HUES64 (cell line): ENCODE measurements at regions not wholly inside any gene's neighbourhood (a gene's known extent, or its start where the extent isn't known, plus 50 kb on each side); places are given as distances from the start of the nearest gene placed in this dataset.
"Not testable (repeated sequence)": the region's sequence is repeated elsewhere in the genome, so short reads cannot be mapped to it uniquely, and the experiment has no call there.

Experiments used
- H3K27ac ChIP-seq: 2 replicates; pipeline ENCODE4 v1.7.0; 2013; ENCODE audit warnings: low read depth, low read length, inconsistent platforms
- H3K27me3 ChIP-seq: 2 replicates; pipeline ENCODE4 v1.6.1; 2013; ENCODE audit warnings: mild to moderate bottlenecking, low read length; ENCODE audit not compliant: insufficient read depth
- H3K36me3 ChIP-seq: 2 replicates; pipeline ENCODE4 v1.6.1; 2013; ENCODE audit warnings: mild to moderate bottlenecking, low read length; ENCODE audit not compliant: insufficient read depth
- H3K4me1 ChIP-seq: 2 replicates; pipeline ENCODE4 v1.6.1; 2013; ENCODE audit warnings: mild to moderate bottlenecking, low read length, moderate library complexity; ENCODE audit not compliant: insufficient read depth
- H3K4me3 ChIP-seq: 2 replicates; pipeline ENCODE4 v1.5.1; 2013; ENCODE audit warnings: mild to moderate bottlenecking, low read length, moderate library complexity
- H3K9ac ChIP-seq: 2 replicates; pipeline ENCODE4 v1.6.1; 2013; ENCODE audit warnings: mild to moderate bottlenecking, low read depth, low read length
- H3K9me3 ChIP-seq: 2 replicates; pipeline ENCODE4 v1.6.1; 2013; ENCODE audit warnings: low read depth, low read length; ENCODE audit not compliant: insufficient read depth
- WGBS: fragments of 150-250, 120-280 bp; methylation state at CpG from one replicate; pipeline ENCODE4 v1.1.7; 2013; ENCODE audit warnings: missing lambda C conversion rate; 5-methylcytosine and 5-hydroxymethylcytosine counted together

- Histone ChIP-seq H3K27ac (no peak overlapping the region), H3K36me3 (no peaks in the 10 kb centered on the region), H3K9me3 (no peaks in the 10 kb centered on the region), H3K9ac (no peak overlapping the region), H3K4me3 (peak overlapping the region; percentile 64), H3K27me3 (peaks cover 24% of the 10 kb centered on the region), H3K4me1 (peaks cover 11% of the 10 kb centered on the region; the same call in 1 of the 2 replicates)
- 1% methylated on average over 15 of the region's 20 CpGs for WGBS
Observed at GRCh38 chr12:67068204-67068731, 200.9 kb upstream of the CAND1 start.

DNA sequence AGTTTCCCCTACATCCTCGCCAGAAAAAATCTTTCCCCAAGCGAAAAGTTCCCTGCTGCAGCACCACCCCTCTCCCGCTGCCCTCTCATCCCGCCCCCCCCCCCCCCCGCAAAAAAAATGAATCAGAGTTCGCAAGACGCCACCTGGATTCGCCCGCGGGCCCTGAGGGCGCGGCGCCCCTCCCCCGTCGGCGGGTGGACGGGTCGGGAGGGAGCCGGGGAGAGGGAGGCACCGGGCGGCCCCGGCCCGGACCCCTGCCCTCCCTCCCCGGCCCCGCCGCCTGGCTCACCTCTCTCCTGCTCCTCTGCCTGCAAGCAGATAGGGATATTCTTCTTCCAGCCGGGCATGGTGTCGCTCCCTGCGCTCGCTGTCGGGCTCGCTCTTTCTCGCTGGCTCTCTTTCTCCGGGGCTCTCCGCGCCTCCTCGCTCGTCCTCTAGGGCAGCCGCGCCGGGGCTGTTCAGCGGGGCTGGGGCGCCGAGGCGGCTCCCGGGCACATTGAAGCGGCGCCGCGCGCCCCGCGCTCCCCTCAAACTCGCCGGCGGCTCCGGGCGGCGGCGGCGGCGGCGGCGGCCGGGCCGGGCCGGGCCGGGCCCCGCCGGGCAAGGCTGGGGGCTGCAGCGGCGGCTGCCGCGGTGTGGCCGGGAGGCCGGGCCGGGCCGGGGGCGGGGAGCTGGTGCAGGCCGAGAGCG lies 200.3 kb upstream of the CAND1 start:
- Histone ChIP-seq H3K27me3 (peaks cover 24% of the 10 kb centered on the region), H3K9ac (peak overlapping the region; percentile 77), H3K4me3 (peak overlapping the region; percentile 64), H3K4me1 (peaks cover 11% of the 10 kb centered on the region; the same call in 1 of the 2 replicates), H3K36me3 (no peaks in the 10 kb centered on the region), H3K9me3 (no peaks in the 10 kb centered on the region), H3K27ac (peak overlapping the region; percentile 75; the same call in 1 of the 2 replicates)
- under 1% methylated on average over 79 of the region's 81 CpGs for WGBS

DNA sequence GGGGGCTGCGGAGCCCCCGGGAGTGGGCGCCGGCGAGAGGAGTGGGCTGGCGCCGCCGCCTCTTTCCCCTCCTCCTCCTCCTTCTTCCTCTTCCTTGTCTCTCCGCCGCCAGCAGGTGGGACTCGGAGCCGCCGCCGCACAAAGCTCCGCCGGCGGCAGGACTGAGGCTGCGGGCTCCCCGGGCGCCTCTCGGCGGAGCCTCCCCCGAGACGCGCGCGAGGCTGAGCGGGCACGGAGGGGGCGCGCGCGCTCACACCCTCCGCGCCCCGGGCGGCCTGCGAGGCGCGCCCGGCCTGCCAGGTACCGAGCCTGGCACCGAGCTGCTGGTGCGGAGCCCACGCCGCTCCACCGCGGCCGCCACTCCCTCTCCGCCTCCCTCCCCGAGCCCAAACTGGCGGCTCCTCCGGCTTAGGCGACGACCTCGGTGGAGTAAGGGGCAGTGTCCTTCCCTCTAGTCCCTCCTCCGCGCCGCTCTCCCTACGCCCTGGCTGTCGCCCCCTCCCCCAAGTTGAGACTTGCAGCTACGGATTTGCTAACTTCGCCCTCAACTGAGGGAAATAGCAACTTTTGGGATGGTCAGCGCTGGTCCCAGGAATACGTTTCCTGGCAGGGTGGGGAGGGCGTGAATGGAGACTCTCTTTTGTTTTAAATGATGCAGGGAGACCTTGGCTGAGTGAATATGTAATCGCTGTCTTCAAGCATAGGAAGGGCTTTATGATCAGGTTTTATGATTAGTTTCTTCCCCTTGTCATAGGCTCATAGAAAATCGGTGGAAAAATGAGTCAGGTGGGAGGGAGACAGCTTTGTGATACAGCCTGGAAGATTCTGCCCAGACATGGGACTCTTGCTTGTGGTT lies 199.5 kb upstream of the CAND1 start:
- peak overlapping the region; percentile 69 for H3K9ac ChIP-seq
- no peaks in the 10 kb centered on the region for H3K9me3 ChIP-seq
- peak overlapping the region; percentile 64 for H3K4me3 ChIP-seq
- peaks cover 24% of the 10 kb centered on the region for H3K27me3 ChIP-seq
- no peaks in the 10 kb centered on the region for H3K36me3 ChIP-seq
- under 1% methylated on average over 68 of the region's 68 CpGs for WGBS
- peaks cover 11% of the 10 kb centered on the region; the same call in 1 of the 2 replicates for H3K4me1 ChIP-seq
- peak overlapping the region; percentile 6; the same call in 1 of the 2 replicates for H3K27ac ChIP-seq

- H3K36me3 ChIP-seq: no peaks in the 10 kb centered on the region
- H3K27me3 ChIP-seq: peaks cover 24% of the 10 kb centered on the region
- H3K4me3 ChIP-seq: peak overlapping the region; percentile 64
- no peaks in the 10 kb centered on the region for H3K9me3 ChIP-seq
- peaks cover 11% of the 10 kb centered on the region; the same call in 1 of the 2 replicates for H3K4me1 ChIP-seq
- H3K9ac ChIP-seq: no peak overlapping the region
- no peak overlapping the region for H3K27ac ChIP-seq
- WGBS: 43% methylated on average over 6 of the region's 6 CpGs
Observed at GRCh38 chr12:67070307-67070600, 198.9 kb upstream of the CAND1 start.

DNA sequence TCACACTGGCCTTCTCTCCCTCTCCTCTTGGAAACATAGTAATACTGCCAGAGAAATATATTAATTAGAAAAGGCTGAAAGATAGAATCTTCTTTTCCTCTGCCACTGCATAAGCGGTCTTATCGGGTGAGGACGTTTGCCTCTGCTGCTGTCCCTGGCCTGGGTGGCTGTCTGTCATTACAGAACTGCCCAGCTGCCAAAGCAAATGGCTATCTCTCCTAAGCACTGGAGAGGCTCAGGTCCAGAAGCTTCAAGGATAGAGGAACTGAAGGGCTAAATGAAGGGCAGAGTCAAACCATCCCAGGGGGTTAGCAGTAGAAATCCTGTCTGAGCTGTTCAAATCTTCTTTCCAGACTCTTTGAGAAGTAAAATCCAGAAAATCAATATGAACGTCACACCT lies 198.6 kb upstream of the CAND1 start:
- H3K4me3 ChIP-seq: peak overlapping the region; percentile 64
- 84% methylated on average over 4 of the region's 4 CpGs for WGBS
- H3K36me3 ChIP-seq: no peaks in the 10 kb centered on the region

GRCh38 chr12:67072281-67072680 lies 196.9 kb upstream of the CAND1 start:
- not testable (repeated sequence) for H3K27ac ChIP-seq, H3K4me1 ChIP-seq, H3K9ac ChIP-seq, H3K9me3 ChIP-seq, H3K4me3 ChIP-seq, H3K36me3 ChIP-seq
- WGBS: 88% methylated on average over 3 of the region's 4 CpGs
- peaks cover 18% of the 10 kb centered on the region for H3K27me3 ChIP-seq

More for the DNA sequence above, 198.6 kb upstream of the CAND1 start:
- Histone ChIP-seq H3K9ac (no peak overlapping the region), H3K9me3 (no peaks in the 10 kb centered on the region), H3K27ac (no peak overlapping the region), H3K27me3 (peaks cover 24% of the 10 kb centered on the region), H3K4me1 (peaks cover 11% of the 10 kb centered on the region; the same call in 1 of the 2 replicates)

DNA sequence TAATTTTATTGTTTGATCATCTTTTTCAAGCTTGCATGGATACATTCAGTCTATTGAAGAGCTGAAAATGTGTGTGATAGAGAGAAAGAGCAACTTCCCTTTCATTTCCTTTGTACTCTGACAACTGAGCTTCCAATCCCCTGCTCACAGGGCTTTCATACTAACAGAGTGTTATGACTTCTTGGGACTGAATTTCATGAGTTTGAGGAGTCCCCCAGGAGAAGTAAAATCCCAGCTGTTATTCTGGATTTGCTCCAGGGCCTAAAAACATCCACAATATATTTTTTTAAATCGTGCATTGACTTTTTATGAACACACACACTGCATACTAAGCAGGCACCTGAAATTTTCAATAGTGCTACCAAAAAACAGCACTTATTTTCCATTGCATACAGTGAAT lies 195.8 kb upstream of the CAND1 start:
- H3K36me3 ChIP-seq: no peaks in the 10 kb centered on the region
- H3K27me3 ChIP-seq: peaks cover 12% of the 10 kb centered on the region
- no peak overlapping the region for H3K9ac ChIP-seq
- no peak overlapping the region for H3K27ac ChIP-seq
- no peak overlapping the region for H3K4me3 ChIP-seq
- WGBS: 78% methylated on average over 1 of the region's 1 CpG
- H3K4me1 ChIP-seq: peaks cover 6% of the 10 kb centered on the region; the same call in 1 of the 2 replicates
- H3K9me3 ChIP-seq: no peaks in the 10 kb centered on the region

DNA sequence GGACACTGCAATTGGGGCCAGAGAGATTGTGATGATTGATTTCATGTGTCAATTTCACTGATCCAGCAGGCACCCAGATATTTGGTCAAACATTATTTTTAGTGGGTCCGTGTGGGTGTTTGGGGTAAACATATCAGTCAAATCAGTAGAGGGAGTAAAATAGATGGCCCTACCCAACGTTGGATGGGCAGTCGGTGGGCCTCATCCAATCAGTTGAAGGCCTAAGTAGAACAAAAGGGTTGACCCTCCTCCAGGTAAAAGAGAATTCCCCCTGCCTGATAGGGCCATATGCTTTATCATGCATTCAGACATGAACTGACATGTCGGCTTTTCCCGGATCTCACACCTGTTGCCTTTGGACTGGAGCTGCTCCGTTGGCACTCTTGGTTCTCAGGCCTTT lies 195.1 kb upstream of the CAND1 start:
- peaks cover 12% of the 10 kb centered on the region for H3K27me3 ChIP-seq
- H3K9me3 ChIP-seq: no peaks in the 10 kb centered on the region
- no peak overlapping the region for H3K4me3 ChIP-seq
- peaks cover 11% of the 10 kb centered on the region for H3K4me1 ChIP-seq
- no peaks in the 10 kb centered on the region for H3K36me3 ChIP-seq
- no peak overlapping the region for H3K9ac ChIP-seq
- WGBS: 91% methylated on average over 6 of the region's 6 CpGs
- no peak overlapping the region for H3K27ac ChIP-seq

DNA sequence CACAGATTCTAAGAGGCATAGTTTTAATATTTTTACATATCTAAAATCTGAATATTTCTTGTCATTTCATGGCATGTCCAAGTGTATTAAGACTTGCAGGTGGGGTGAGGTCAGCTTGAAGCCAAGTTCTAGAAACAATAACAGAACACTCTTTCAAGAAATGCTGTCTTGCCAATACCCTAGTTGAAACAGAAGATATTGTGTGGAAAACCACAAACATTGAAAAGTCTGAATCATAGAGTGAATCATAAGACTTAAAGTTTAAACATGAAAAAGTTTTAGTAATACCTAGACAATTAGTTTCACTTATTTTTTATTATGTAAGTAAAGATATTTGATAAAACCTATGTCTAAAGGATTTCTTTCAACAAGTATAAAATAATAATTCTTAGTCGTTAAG lies 191.5 kb upstream of the CAND1 start:
- Histone ChIP-seq H3K27ac (no peak overlapping the region), H3K9me3 (no peaks in the 10 kb centered on the region), H3K36me3 (no peaks in the 10 kb centered on the region), H3K9ac (no peak overlapping the region), H3K4me3 (no peak overlapping the region), H3K4me1 (peaks cover 18% of the 10 kb centered on the region; the same call in 1 of the 2 replicates), H3K27me3 (no peaks in the 10 kb centered on the region)
- no CpG with 5 or more reads among the region's 1 CpG for WGBS

GRCh38 chr12:67078957-67079356 lies 190.2 kb upstream of the CAND1 start:
- peaks cover 18% of the 10 kb centered on the region; the same call in 1 of the 2 replicates for H3K4me1 ChIP-seq
- no peaks in the 10 kb centered on the region for H3K9me3 ChIP-seq
- no peak overlapping the region for H3K9ac ChIP-seq
- no peak overlapping the region for H3K27ac ChIP-seq
- H3K36me3 ChIP-seq: no peaks in the 10 kb centered on the region
- H3K4me3 ChIP-seq: no peak overlapping the region
- 79% methylated on average over 4 of the region's 4 CpGs for WGBS
- H3K27me3 ChIP-seq: no peaks in the 10 kb centered on the region

DNA sequence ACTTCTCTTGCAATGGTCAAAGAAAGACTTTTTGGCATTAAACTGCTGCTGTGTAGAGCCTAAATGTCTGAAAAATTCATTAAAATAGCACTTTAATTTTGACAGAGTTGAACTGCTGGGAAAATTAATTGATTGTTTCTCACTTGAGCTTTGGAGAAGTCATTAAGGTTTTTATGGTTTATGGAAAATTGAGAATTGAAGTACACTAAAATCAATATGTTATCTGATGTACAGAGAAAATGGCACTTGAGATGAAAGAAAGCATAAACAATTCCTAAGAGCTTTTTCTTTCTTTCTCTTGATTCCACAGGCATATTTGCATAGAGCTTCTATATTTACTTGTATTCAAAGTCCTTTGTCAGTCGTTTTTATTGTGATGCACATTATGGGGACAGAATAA lies 188.5 kb upstream of the CAND1 start:
- Histone ChIP-seq H3K9me3 (no peaks in the 10 kb centered on the region), H3K36me3 (no peaks in the 10 kb centered on the region), H3K27me3 (no peaks in the 10 kb centered on the region), H3K9ac (no peak overlapping the region), H3K27ac (no peak overlapping the region), H3K4me3 (no peak overlapping the region), H3K4me1 (peaks cover 23% of the 10 kb centered on the region)
- 60% methylated on average over 1 of the region's 1 CpG for WGBS
